HEK293T (cell line): ENCODE measurements at regions not wholly inside any gene's neighbourhood (a gene's known extent, or its start where the extent isn't known, plus 50 kb on each side); places are given as distances from the start of the nearest gene placed in this dataset.

ENCODE experiments used
- BHLHE40 ChIP-seq: fragments of 450-650 bp; IDR thresholded peaks from 2 replicates; pipeline ENCODE4 v1.6.1; 2016; ENCODE audit warnings: mild to moderate bottlenecking, moderate library complexity, borderline replicate concordance
- CTBP1 ChIP-seq: fragments of 450-650 bp; IDR thresholded peaks from 2 replicates; pipeline ENCODE4 v1.6.1; 2016; ENCODE audit warnings: borderline replicate concordance
- ELF4 ChIP-seq: fragments of 450-650 bp; IDR thresholded peaks from 2 replicates; pipeline ENCODE4 v1.6.1; 2017; ENCODE audit warnings: antibody characterized with exemption
- FOXA1 ChIP-seq: fragments of 450-650 bp; IDR thresholded peaks from 2 replicates; pipeline ENCODE4 v1.6.1; 2016; ENCODE audit warnings: mild to moderate bottlenecking
- FOXK2 ChIP-seq: fragments of 450-650 bp; IDR thresholded peaks from 2 replicates; pipeline ENCODE4 v1.6.1; 2016; ENCODE audit warnings: mild to moderate bottlenecking
- FOXM1 ChIP-seq: fragments of 450-650 bp; IDR thresholded peaks from 2 replicates; pipeline ENCODE4 v1.6.1; 2017; ENCODE audit warnings: mild to moderate bottlenecking, borderline replicate concordance
- LEF1 ChIP-seq: fragments of 450-650 bp; IDR thresholded peaks from 2 replicates; pipeline ENCODE4 v1.6.1; 2017; ENCODE audit warnings: mild to moderate bottlenecking, borderline replicate concordance
- NFRKB ChIP-seq: fragments of 450-650 bp; IDR thresholded peaks from 2 replicates; pipeline ENCODE4 v1.6.1; 2016; ENCODE audit warnings: mild to moderate bottlenecking, moderate library complexity
- PKNOX1 ChIP-seq: fragments of 450-650 bp; IDR thresholded peaks from 2 replicates; pipeline ENCODE4 v1.6.1; 2016
- SP1 ChIP-seq: fragments of 450-650 bp; IDR thresholded peaks from 2 replicates; pipeline ENCODE4 v1.6.1; 2017
- SUZ12 ChIP-seq: fragments of 450-650 bp; IDR thresholded peaks from 2 replicates; pipeline ENCODE4 v1.6.1; 2016; ENCODE audit warnings: mild to moderate bottlenecking
- TARDBP ChIP-seq: fragments of 450-650 bp; IDR thresholded peaks from 2 replicates; pipeline ENCODE4 v1.6.1; 2016
- ZNF384 ChIP-seq: fragments of 450-650 bp; IDR thresholded peaks from 2 replicates; pipeline ENCODE4 v1.6.1; 2016

- no peak for TF ChIP-seq LEF1
- no peak for TF ChIP-seq CTBP1
- no peak for TF ChIP-seq FOXA1
- TF ChIP-seq FOXM1, result no peak
- TF ChIP-seq SP1, result no peak
- no peak for TF ChIP-seq PKNOX1
- no peak for TF ChIP-seq BHLHE40
- TF ChIP-seq TARDBP, result no peak
- TF ChIP-seq ELF4, result no peak
- TF ChIP-seq NFRKB, result no peak
- TF ChIP-seq FOXK2, result no peak
- no peak for TF ChIP-seq ZNF384
- TF ChIP-seq SUZ12, result no peak
Measured at GRCh38 chr12:124675881-124676713, 108.7 kb upstream of the NCOR2 start.
